ENCODE measurements at regions not wholly inside any gene's neighbourhood (a gene's known extent, or its start where the extent isn't known, plus 50 kb on each side); places are given as distances from the start of the nearest gene placed in this dataset.

DNA sequence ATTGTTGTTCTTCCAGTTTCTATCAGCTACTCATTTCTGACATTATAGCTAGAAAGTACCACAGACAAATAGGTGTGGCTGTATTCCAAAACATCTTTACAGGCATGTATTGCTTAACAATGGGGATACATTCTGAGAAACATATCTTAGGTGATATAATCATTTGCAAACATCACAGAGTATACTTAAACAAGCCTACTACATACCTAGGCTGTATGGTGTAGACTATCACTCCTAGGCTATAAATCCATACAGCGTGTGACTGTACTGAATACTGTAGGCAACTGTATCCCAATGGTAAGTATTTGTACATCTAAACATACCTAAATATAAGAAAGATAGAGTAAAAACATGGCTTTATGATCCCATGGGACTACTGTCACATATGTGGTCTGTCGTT lies 231.8 kb downstream of the ETS1 start:
- no peak overlapping the region for H2BK20ac ChIP-seq (ENCODE audit: low read depth, low read length)
- H3K23ac ChIP-seq (ENCODE audit: low read depth, low read length) = no peak overlapping the region
- in situ Hi-C loops (cut with MboI; ENCODE audit: low sequenced_read_pairs) = no loop called here
- no peak overlapping the region for H3K27ac ChIP-seq (ENCODE audit: insufficient read depth, low read length)
- intact Hi-C loops (cut with micrococcal nuclease) = no loop called here
- no peaks in the 10 kb centered on the region for H3K36me3 ChIP-seq (ENCODE audit: control insufficient read depth, insufficient read depth, low read length)
- H3K79me1 ChIP-seq (ENCODE audit: low read depth in 1 of 2, low read length in 2 of 2) = no peaks in the 10 kb centered on the region
- no peak overlapping the region for H4K8ac ChIP-seq (ENCODE audit: low read depth in 2 of 2, low read length in 2 of 2)
- H4K20me1 ChIP-seq (ENCODE audit: insufficient read depth, low read length) = no peaks in the 10 kb centered on the region
- no peak overlapping the region for H2BK120ac ChIP-seq (ENCODE audit: low read depth, low read length)
- no peak overlapping the region for H3K4me2 ChIP-seq (ENCODE audit: low read depth, low read length)
- H4K91ac ChIP-seq (ENCODE audit: insufficient read depth, low read depth, low read length) = no peak overlapping the region
- no peak overlapping the region for H3K14ac ChIP-seq (replicated peaks; ENCODE audit: low read depth, low read length)
- H3K4me1 ChIP-seq (ENCODE audit: control insufficient read depth, insufficient read depth, low read length) = peaks cover 14% of the 10 kb centered on the region
- no peak for ATAC-seq (ENCODE audit: low read depth)
- no CpG with 5 or more reads among the region's 2 CpGs for WGBS, 2 experiments (ENCODE audit: extremely low coverage in 2 of 2, insufficient read length in 1 of 2)
- H4K5ac ChIP-seq (ENCODE audit: low read depth, low read length) = no peak overlapping the region
- H2AK9ac ChIP-seq (replicated peaks; ENCODE audit: low read depth, low read length, poor library complexity) = no peak overlapping the region
- no peak overlapping the region for H2AK5ac ChIP-seq (ENCODE audit: low read depth, low read length)
- H2AFZ ChIP-seq (replicated peaks; ENCODE audit: low read length, poor library complexity) = no peak overlapping the region
- H3K18ac ChIP-seq (ENCODE audit: low read depth, low read length) = no peak overlapping the region
- H2BK15ac ChIP-seq (ENCODE audit: low read depth, low read length) = no peak overlapping the region
- DNase-seq = no peak
- no TSS peak for BruUV-seq (replicated peaks)
- peaks cover 8% of the 10 kb centered on the region for H3K9me1 ChIP-seq (ENCODE audit: insufficient read depth, low read length)
- no peaks in the 10 kb centered on the region for H3K9me3 ChIP-seq (ENCODE audit: control insufficient read depth, insufficient read depth, low read length)
- H3K9ac ChIP-seq (ENCODE audit: low read depth, low read length) = no peak overlapping the region
- TF ChIP-seq NFE2L2 (IDR thresholded peaks at IDR 0.05; ENCODE audit: low read depth, low read length) (no peak), MAFK (IDR thresholded peaks at IDR 0.05; ENCODE audit: low read depth, low read length) (no peak)
- H2BK5ac ChIP-seq (ENCODE audit: low read depth, low read length, poor library complexity, severe bottlenecking) = no peak overlapping the region
- CTCF ChIA-PET = no interaction called here
- POLR2A ChIA-PET (ENCODE audit: unreplicated experiment) = no interaction called here
- no peak overlapping the region for H3K4me3 ChIP-seq (ENCODE audit: insufficient read depth, low read depth, low read length)
- H3K27me3 ChIP-seq (ENCODE audit: control insufficient read depth, insufficient read depth, low read length) = no peaks in the 10 kb centered on the region
- no peak overlapping the region for H3K4ac ChIP-seq (ENCODE audit: low read depth, low read length)
- H3K56ac ChIP-seq (ENCODE audit: extremely low read depth, insufficient read depth, low read length) = no peak overlapping the region
- dilution Hi-C loops (cut with HindIII; ENCODE audit: low sequenced_read_pairs, unreplicated experiment) = no loop called here
